Lung (tissue), 11 donors: ENCODE measurements at regions not wholly inside any gene's neighbourhood (a gene's known extent, or its start where the extent isn't known, plus 50 kb on each side); places are given as distances from the start of the nearest gene placed in this dataset.

ENCODE experiments used
- ATAC-seq: fragments of 200-7000 bp; cut with Tn5 transposase; one replicate; pipeline ENCODE4 v1.9.1; 2020; ENCODE audit warnings: moderate number of reproducible peaks; ENCODE audit not compliant: insufficient read depth, low FRiP score
- DNase-seq, 3 donors: peaks; one replicate each; pipeline ENCODE4 v3.0.0-alpha.2; 2013 to 2017
- H3K27ac ChIP-seq, 2 donors: one replicate each; pipeline ENCODE4 v1.5.1; 2013; ENCODE audit warnings: mild to moderate bottlenecking in 2 of 2, moderate library complexity in 2 of 2, control low read depth in 1 of 2, inconsistent platforms in 1 of 2, low read depth in 1 of 2, low read length in 1 of 2
- H3K27me3 ChIP-seq, 3 donors: one replicate each; pipeline ENCODE4 v1.5.1; 2013; ENCODE audit warnings: low read length in 2 of 3; ENCODE audit not compliant: control insufficient read depth in 3 of 3, insufficient read depth in 3 of 3
- H3K36me3 ChIP-seq, 4 donors: one replicate each; pipeline ENCODE4 v1.5.1; 2013; ENCODE audit warnings: low read length in 4 of 4, mild to moderate bottlenecking in 1 of 4, moderate library complexity in 1 of 4; ENCODE audit not compliant: control insufficient read depth in 4 of 4, insufficient read depth in 4 of 4
- H3K4me1 ChIP-seq, 5 donors: one replicate each; pipeline ENCODE4 v1.5.1; 2013; ENCODE audit warnings: low read length in 5 of 5, mild to moderate bottlenecking in 2 of 5, moderate library complexity in 1 of 5; ENCODE audit not compliant: control insufficient read depth in 5 of 5, insufficient read depth in 5 of 5
- H3K4me3 ChIP-seq: one replicate; pipeline ENCODE4 v1.5.1; 2013; ENCODE audit warnings: mild to moderate bottlenecking, control low read depth, moderate library complexity
- H3K9ac ChIP-seq, 2 donors: one replicate each; pipeline ENCODE4 v1.5.1; 2013; ENCODE audit warnings: low read length in 2 of 2, control low read depth in 1 of 2; ENCODE audit not compliant: insufficient read depth in 1 of 2
- H3K9me3 ChIP-seq, 4 donors: one replicate each; pipeline ENCODE4 v1.5.1; 2013; ENCODE audit warnings: low read length in 3 of 4, mild to moderate bottlenecking in 1 of 4, moderate library complexity in 1 of 4; ENCODE audit not compliant: control insufficient read depth in 4 of 4, insufficient read depth in 3 of 4
- WGBS, 2 donors: extraction: QIAGEN DNeasy Blood & Tissue Kit; methylation state at CpG; one replicate each; pipeline ENCODE4 v1.1.7; 2013; 5-methylcytosine and 5-hydroxymethylcytosine counted together
- TF ChIP-seq, protein P1 (sequence below): IDR thresholded peaks from 2 replicates; pipeline ENCODE4 v1.5.1; 2012; ENCODE audit warnings: mild to moderate bottlenecking; ENCODE audit errors: control extremely low read depth, extremely low read depth
- donor health status: control.
- donor health status: control.
- donor health status: Bipolar disorder and iron deficiency.
- donor health status: healthy.
- donor health status: DM: yes; HTN: yes; CAD: no.

DNA sequence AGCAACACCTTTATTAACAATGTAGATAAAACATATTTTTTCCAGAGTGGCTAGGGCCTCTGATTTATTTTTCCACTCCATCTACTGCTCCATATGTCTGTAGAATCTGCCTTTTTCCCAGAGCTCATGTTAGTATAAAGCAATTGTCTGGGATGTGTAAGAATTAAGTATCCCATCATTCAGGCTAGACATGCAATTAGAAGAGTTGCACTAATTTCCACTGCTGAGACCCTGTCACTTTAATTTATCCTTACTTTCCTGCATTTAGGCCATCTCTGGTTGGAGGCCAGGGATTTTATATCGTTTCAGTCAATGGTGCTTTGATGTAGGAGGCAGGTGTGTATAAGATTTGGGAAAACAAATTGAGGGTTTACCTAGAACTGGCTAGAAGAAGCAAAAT is 286.1 kb upstream of the POU3F2 start:
- no peak overlapping the region for H3K9ac ChIP-seq
- ATAC-seq (no peak), DNase-seq (no peak)
- H3K27me3 ChIP-seq = no peaks in the 10 kb centered on the region
- H3K4me1 ChIP-seq = no peaks in the 10 kb centered on the region
- TF ChIP-seq, protein P1, sequence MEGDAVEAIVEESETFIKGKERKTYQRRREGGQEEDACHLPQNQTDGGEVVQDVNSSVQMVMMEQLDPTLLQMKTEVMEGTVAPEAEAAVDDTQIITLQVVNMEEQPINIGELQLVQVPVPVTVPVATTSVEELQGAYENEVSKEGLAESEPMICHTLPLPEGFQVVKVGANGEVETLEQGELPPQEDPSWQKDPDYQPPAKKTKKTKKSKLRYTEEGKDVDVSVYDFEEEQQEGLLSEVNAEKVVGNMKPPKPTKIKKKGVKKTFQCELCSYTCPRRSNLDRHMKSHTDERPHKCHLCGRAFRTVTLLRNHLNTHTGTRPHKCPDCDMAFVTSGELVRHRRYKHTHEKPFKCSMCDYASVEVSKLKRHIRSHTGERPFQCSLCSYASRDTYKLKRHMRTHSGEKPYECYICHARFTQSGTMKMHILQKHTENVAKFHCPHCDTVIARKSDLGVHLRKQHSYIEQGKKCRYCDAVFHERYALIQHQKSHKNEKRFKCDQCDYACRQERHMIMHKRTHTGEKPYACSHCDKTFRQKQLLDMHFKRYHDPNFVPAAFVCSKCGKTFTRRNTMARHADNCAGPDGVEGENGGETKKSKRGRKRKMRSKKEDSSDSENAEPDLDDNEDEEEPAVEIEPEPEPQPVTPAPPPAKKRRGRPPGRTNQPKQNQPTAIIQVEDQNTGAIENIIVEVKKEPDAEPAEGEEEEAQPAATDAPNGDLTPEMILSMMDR = no peak
- 57 to 69% methylated on average over 1 of the region's 1 CpG for WGBS, 2 donors
- no peaks in the 10 kb centered on the region for H3K9me3 ChIP-seq
- no peak overlapping the region for H3K27ac ChIP-seq
- H3K36me3 ChIP-seq = no peaks in the 10 kb centered on the region
- H3K4me3 ChIP-seq = no peak overlapping the region

DNA sequence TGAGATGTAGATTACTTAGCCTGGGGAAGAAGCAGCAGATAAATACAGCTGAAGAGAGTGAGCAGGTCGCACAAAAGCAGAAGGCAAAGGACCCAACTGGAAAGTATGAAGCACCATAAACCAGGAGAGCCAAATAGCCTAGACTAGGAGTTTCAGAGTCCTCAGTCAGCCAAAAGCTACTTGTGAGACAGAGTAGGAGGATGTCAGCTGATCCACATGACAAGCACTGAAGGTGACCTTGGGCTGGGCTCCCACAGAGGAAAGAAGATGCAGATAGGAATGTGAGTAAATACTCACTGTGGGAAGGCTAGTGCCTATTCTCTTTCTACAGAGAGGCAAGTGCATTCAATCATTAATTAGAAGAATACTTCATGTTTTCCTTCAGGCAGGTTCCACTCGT is 274.0 kb upstream of the POU3F2 start:
- Histone ChIP-seq H3K4me3 (no peak overlapping the region), H3K4me1 (no peaks in the 10 kb centered on the region), H3K27ac (no peak overlapping the region), H3K9me3 (no peaks in the 10 kb centered on the region), H3K9ac (no peak overlapping the region), H3K27me3 (no peaks in the 10 kb centered on the region), H3K36me3 (no peaks in the 10 kb centered on the region)
- 75% methylated on average over 2 of the region's 2 CpGs for WGBS, 2 donors
- TF ChIP-seq, protein P1 = no peak
- no peak for DNase-seq
- no peak for ATAC-seq

DNA sequence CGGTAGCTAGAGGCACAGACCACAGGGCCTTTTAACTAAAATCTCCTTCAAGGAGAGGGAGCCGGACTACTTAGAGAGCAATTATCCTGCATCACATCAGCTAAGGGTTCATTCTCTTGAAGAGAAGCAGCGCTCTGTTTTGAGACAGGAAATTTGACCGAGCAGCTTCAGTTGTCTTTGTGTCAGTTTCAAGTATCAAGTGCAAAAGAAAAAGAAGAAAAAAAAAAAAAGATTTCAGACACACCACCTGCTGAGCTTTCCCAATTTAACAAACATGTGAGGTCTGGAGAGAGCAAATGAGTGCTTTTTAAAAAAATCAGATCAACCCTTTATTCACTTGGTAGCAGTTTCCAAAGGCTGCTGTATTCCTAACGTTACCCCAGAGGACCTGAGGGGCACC is 273.5 kb upstream of the POU3F2 start:
- DNase-seq (no peak), ATAC-seq (no peak)
- 81% methylated on average over 5 of the region's 5 CpGs for WGBS, 2 donors
- H3K27ac ChIP-seq = no peak overlapping the region
- no peaks in the 10 kb centered on the region for H3K27me3 ChIP-seq
- H3K36me3 ChIP-seq = no peaks in the 10 kb centered on the region
- no peaks in the 10 kb centered on the region for H3K4me1 ChIP-seq
- TF ChIP-seq, protein P1 = no peak
- no peak overlapping the region for H3K4me3 ChIP-seq
- H3K9me3 ChIP-seq = no peaks in the 10 kb centered on the region
- no peak overlapping the region for H3K9ac ChIP-seq

DNA sequence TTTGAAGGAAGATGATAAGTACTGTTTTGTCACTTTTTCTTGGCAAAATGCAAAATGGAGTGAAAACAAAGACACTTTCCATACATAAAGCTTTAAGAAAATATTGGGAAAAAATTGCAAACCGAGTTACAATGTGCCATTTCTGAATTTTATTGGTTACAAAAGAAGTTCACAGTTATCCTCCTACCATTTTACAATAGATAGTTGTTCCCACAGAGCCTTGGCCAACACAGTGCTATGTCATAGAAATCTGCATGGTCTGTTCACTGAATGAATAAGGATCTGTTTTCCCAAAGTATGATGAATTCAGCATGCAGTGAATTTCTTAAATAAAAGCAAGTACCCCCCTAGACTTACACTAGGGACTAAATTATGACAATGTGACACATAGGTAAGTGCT is 268.2 kb upstream of the POU3F2 start:
- no peak overlapping the region for H3K27ac ChIP-seq
- no peaks in the 10 kb centered on the region for H3K27me3 ChIP-seq
- H3K36me3 ChIP-seq = no peaks in the 10 kb centered on the region
- no peaks in the 10 kb centered on the region for H3K4me1 ChIP-seq
- H3K4me3 ChIP-seq = no peak overlapping the region
- no peaks in the 10 kb centered on the region for H3K9me3 ChIP-seq
- no peak for DNase-seq
- 48 to 67% methylated on average over 1 of the region's 1 CpG for WGBS, 2 donors
- H3K9ac ChIP-seq = no peak overlapping the region
- TF ChIP-seq, protein P1 = no peak
- no peak for ATAC-seq
